Stimulated activated CD8-positive, alpha-beta memory T cell treated with anti-CD3 and anti-CD28 coated beads, Interleukin-7, amount 100 ng/mL, for 48 hours (primary cell): ENCODE measurements at regions not wholly inside any gene's neighbourhood (a gene's known extent, or its start where the extent isn't known, plus 50 kb on each side); places are given as distances from the start of the nearest gene placed in this dataset.

Experiments
- DNase-seq, 2 donors: peaks; one replicate each; pipeline ENCODE4 v3.0.0-alpha.2; 2020; ENCODE audit warnings: low read depth in 1 of 2; ENCODE audit errors: extremely low read depth in 1 of 2

DNA sequence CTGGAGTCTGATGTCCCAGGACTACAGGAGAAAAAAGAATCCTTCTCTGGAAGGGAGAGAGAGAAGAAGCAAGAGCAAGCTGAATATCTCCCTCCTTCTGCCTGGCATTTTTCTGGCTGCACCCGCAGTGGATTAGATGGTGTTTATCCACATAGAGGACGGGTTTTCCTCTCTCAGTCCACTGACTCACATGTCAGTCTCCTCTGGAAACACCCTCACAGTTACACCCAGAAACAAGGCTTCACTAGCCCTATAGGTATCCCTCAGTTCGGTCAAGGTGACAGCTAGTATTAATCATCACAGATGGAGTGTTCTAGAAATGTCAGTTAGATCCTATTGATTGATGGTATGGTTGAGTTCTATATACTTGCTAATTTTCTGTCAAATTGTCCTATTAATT lies 87.9 kb downstream of the RHOU start:
- no peak for DNase-seq

DNA sequence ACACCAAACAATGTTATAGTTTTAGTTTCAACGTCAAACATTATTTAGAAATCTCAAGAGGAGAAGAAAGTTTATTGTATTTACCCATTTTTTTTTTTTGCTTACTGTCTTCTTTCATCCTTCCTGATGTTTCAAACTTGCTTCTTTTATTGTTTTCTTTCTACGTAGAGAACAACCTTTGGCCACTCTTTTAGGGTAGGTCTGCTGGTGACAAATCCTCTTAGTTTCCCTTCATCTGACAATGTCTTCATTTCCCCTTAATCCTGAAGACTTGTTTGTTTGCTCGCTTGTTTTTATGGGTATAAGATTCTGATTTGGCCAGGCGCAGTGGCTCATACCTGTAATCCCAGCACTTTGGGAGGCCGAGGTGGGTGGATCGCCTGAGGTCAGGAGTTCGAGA lies 89.1 kb downstream of the RHOU start:
- DNase-seq: no peak

DNA sequence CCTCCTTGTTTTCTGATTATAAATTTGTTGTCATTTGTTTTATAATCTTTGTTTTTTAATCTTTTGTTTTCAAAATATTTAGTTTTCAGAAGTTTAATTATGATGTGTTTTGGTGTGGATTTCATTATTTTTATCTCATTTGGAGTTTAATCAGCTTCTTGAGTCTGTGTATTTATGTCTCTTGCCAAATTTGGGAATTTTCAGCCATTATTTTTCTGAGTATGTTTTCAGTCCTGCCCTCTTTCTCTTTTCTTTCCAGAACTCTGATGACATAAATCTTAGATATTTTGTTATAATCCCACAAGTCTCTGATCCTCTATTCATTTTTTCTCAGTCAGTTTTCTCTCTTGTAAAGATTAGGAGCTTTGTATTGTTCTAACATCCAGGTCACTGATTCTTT lies 89.8 kb downstream of the RHOU start:
- DNase-seq: no peak

DNA sequence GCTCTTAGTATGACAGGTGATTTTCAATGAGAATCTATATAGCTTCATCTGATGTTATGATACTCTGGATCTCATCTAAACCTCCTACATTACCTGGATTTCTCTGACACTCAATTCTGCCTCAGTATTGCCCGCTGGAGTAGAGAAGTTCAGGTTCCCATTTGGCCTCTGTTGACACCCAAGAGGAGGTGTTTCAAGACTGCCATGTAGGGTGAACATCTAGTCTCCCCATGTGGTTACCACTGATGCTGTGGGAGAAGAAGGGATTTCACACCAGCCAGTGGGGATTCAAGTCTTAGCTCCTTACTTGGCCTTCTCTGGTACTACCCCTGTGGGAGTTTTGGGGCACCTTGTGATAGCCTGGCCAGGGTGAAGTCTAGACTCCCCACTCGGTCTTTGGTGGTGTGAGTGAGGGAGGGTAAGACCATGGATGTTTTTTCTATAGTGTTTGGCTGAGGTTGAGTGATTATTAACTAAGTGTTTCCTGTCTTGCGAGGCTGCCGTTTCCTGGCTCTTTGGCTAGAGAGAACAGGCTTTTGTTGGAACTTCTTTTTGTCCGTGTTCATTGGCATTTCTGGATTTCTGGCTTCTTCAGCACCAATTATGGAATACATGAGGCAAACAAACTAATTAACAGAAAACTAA lies 90.7 kb downstream of the RHOU start:
- DNase-seq: no peak

DNA sequence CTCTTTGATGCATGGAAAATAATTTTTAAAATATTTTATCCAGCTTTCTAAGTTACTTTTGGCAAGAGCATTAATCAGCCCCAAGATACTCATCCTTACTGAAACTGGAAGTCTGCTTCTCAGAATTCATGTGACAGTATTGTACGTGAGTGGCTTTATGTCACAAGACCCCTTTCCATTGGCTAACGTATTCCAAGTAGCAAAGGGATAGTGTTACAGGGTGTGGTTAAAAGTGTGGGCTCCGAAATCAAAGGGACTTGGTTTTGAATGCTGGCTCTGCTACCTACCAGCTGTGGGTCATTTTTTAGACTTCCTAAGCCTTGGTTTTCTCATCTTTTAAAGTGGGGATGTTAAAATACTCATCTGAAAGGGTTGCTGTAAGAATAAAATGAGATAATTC lies 91.7 kb downstream of the RHOU start:
- DNase-seq: no peak

DNA sequence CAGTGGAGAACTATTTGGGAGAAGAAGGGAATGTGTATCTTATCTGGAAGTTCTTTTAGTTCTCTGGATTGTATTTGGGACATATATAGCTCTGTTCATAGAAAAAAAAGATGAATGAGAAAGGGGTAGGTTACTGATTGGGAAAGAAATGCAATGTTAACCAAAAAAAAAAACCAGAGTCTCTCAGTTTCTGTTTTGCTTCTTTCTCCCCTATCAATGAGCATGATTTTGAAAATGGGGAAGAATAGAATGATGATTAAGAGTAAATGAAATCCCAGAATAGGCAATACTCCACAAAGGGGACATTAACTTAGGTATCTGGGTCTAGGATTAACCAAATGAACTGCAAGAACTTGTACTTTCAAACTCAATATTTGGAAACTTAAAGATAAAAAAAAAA lies 92.9 kb downstream of the RHOU start:
- no peak for DNase-seq

DNA sequence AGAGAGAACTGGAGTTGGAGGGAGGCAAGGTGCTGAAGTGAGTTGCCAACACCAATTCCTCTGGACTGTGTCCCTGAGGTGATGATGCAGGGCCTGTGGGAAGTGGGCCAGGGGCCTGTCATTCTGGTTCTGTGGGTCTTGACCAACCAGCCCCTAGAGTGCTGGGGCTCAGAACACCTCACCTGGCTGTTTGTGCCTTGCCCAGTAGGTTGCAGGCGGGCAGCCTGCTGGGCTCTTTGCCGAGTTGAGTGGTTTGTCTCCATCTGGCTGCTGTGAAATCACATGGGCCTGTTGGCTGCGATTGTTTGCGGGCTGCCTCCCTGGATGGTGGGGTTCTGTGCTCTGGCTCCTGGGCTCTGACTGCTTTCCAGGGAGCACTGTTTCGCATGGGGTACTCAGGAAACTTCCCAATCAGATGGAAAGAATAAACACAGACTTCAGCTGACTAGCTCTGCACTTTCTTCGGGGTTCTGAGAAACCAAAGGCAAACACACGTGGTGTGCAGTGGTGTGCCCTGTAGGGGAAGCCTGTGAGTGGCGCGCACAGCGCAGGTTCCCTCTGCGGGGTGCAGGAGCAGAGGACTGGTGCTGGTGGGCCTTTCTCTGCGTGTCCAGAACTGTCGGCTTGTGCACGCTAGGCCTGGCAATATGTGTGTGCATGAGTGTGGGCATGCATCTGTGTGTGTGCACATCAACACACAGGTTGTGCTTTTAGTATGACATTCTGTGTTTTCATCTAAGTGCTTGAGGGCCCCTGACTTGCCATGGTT lies 95.1 kb downstream of the RHOU start:
- DNase-seq: no peak

DNA sequence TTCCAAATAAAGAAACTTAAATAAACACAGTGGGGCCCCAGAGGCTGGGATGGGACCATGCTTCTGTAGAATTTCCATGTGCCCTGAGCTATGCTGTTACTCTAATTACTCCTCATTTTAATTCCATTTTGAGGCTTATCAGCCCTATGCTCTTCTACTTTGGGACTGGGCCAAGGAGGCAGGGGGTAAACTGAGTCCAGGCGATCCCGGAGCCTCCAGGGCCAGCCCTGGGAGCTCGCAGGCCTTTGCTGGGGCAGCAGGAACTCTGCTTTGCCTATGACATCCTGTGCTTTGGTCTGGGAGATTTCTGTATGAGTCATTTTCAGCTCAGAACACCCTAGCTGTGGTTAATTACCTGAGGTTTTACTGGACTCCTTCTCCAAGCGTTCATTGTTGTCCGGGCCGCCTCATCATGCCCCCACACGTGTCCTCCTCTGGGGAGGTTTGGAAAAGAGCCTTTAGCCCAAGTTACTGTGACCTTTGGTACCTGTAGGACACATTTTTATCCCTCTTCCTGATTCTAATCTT lies 95.7 kb downstream of the RHOU start:
- no peak for DNase-seq

DNA sequence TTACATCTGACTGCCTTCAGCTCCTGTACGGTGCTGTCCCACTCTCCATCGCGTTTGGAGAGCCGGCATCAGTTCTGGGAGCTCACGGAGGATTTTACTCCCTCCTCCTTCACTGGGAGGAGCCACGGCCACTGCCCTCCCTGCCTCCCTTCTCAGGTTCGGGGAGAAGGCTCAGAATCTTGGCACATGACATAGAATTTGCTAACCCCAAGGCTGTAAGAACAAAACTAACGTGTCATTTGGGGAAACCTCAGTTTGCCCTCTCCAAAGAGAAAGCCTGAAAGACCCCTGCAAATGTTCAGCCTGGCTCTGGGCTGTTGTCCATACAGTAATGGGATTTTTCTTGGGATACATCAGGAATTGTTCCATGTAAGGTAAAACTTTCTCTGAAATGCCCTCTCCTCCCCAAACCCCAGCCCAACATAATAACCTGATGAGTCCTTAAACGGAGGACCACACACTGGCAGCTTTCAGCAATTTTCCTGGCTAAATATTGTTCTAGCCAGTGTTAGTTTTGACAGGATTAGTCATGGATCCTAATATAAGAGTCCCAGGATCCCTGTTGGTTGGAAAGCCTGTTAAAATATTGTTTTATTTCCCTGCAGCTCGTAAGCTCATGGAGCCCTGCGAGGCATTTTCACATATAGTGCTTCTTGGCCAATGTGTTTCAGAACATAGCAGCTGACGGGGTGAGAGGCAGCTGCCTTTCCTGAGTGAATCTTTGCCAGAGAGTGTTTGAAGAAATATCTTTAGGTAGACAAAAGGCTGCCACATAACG lies 98.8 kb downstream of the RHOU start:
- DNase-seq: no peak

DNA sequence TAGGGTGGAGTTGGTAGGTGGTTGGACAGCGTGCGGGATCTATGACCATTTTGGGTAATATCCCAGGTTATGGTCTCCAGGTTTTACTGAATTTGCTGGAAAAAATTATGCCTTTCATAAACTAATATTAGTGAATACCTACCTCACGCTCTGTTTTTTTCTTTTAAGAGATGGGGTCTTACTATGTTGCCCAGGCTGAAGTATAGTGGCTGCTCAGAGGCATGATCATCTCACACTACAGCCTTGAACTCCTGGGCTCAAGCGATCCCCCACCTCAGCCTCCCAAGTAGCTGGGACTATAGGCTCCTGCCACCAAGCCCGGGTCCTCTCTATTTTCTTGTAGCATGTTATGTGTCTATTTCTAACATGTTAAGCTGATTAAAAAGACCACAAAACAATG lies 100.2 kb downstream of the RHOU start:
- DNase-seq: no peak

DNA sequence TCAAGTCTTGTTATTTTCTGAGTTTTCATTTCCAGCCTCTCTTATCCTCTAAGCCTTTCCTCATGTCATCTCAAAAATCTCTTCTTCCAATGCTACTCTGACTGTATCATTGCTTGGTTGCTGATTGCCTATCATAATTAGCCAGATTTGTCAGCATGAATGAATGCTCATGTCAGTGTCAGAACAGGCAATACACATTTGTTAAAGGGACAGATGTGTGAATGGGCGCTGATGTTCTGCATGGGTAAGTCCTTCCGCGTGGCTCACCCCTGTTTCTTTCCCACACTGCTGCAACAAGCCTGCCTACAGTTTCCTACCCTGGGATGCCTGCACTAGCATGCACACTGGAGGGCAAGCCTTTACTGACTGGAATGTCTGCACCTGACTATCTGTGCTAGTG lies 100.6 kb downstream of the RHOU start:
- DNase-seq: no peak

DNA sequence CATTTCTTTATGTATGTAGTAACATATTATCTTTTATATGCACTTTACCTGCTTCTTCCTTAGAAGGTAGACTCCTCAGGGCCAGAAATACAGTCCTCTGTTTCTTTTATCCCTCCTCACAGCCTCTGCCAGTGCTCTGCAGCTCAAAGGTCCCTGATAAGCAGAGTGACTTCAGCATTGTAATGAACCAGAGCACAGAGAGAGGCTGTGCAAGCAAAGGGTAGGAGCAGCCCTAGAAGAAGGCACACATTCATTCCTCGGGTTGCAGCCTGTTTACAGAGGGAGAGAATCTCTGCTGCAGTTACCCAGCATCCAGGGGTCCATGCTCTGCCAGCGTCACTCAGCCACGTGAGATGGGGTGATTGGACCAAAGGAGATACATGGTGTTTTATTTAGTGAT lies 101.1 kb downstream of the RHOU start:
- no peak for DNase-seq

DNA sequence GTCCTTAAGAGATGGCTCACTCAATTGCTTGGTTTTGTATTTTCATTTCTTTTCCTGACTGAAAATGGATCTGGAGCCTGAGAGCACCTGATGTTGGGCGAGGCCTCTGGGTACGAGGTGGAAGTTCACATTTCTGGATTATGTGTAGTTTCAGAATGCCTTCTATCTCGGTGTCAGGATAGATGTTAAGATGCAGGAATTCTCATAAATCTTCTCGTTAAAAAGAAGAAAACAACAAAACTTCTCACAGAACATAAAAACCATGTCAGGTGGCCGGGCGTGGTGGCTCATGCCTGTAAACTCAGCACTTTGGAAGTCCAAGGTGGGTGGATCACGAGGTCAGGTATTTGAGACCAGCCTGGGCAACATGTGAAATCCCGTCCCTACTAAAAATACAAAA lies 101.8 kb downstream of the RHOU start:
- DNase-seq: no peak

DNA sequence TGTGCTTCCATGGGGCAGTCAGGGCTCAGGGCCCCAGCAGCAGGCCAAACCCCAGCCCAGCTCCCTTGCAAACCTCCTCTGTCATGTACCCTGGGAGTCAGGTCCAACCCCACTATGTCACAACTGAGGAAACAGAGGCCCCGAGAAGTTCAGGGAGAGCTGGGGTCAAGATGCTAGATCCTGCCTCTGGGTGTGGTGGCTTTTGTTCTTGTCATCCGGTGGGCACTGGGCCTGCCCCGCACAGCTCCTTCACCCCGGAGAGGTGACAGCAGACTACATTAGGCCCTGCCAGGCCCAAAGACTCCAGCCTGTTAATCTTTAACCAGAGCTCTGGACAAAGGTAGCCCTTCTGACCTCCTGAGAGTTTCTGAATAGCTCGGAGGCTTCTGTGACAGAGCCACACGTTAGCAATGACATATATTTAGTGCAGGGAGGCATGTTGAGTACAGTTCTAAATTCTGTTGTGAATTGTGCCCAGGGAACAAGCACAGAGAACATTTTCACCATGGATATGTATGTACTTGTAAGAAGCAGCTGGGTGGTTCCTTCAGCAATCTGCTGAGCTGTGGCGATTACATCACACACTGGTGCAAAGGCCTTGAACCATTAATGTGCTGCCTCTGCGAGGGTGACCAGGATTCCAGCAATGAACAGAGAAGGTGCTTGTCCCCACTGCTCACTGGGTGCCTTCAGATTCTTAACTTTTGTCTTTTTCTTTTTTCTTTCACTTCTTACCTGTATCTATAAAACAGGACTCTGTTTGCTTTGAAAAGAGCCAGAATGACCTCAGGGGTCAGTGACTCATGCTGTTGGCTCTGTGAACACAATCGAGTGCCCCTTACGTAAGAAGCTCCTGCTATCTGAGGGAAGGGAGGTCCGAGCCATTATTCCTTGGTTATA lies 102.8 kb downstream of the RHOU start:
- DNase-seq: no peak

DNA sequence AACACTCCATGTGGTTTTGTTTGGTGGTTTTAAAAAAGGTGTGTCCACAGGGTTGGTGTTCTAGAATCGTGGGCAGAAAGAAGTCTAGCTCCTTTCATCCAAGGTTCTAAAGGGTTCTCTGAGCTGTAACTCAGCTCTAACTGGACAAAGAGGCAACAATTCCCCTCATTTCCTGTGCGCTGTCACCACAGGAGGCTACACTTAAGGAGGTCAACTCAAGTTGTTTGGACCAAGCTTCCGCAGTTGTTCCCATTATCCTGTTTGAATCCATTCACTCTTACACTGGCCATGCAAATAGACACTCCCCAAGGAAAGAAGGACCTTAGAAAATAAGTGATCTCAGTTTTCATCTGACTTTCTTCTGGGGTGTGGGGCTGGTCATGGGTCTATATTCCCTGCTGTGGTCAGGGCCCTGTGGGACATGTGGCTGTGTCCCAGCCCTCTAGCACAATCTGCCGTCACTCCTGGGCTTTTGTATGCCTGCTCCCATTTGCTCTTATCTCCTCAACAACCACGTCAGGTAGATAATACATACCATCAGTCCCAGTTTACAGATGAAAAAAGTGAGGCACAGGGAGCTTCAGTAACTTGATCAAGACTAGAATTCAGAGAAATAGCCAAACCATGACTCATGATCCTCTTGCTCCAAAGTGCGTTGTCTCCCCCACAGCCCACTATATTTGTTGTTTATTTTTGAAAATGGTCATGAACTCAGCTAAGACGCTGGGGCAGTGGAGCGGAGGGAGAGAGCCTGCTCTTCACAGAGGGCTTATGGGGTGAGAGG lies 103.6 kb downstream of the RHOU start:
- no peak for DNase-seq

DNA sequence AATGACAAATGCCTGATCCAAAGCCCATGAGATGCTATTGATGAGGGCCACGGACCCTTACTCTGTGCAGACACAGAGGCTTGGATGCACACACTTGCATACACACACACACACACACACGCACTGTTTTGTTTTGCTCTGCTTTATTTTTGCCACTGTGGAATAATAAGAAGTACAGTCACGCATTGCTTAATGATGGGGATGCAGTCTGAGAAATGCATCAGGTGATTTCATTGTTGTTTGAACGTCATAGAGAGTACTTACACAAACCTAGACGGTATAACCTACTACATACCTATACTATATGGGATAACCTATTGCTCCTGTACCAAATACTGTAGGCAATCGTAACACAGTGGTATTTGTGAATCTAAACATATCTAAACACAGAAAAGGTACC lies 104.4 kb downstream of the RHOU start:
- no peak for DNase-seq

DNA sequence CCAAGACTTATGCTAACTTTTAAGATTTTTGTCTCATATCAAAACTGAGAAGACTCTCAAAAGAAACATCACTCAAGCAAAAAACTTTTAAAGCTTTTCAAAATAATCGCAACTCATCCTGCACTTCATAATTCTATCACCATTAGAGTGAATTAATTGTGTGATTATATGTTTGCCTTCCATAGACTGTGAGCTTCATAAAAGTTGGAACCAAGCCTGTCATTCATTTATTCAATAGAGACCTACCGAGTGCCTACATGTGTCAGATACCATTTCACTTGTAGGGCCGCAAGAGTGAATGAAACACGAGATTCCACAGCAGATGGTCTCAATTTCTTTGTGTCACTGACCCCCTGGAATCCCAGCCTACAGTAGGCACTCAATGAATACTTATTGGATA lies 106.4 kb downstream of the RHOU start:
- DNase-seq: no peak

DNA sequence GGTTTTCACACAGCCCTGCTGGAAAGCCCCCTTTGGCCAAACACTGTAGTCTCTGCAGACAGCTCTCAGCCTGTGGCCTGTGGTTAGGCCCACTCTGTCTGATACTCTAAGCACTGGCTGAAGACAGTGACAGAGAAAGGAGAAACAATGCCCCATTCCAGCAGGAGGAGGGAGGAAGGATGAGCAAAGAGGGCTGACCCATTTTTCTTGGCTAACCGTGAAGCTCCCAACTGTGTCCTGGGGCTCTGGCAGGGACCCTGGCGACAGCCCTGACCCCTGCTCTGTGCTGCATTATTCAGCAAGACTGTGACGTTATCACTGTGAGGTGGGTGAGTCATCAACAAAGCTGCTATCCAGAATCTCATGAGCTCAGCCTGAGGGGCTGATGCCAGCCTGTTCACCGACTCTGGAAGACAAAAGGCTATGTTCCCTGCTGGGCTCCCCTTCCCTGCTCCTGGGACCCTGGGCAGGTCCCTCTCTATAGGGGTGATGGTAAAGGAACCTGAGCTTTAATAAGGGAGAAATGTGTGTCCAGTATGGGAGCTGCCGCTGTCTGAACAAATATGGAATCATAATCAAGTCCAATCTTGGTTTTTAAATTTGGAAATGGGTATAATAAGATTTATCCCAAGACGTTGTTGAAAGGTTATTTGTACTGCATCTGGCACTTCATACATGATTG lies 107.0 kb downstream of the RHOU start:
- DNase-seq: no peak

DNA sequence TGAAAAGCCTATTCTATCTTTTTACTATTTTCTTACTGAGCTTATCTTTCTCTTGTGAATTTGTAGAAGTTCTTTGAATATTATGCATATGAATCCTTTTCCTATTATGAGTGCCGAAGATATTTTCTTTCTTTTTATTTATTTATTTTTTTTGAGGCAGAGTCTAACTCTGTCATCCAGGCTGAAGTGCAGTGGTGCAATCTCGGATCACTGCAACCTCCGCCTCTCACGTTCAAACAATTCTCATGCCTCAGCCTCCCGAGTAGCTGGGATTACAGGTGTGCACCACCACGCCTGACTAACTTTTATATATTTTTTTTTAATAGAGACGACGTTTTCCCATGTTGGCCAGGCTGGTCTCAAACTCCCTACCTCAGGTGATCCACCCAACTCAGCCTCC lies 109.8 kb downstream of the RHOU start:
- no peak for DNase-seq
